ENCODE measurements at regions not wholly inside any gene's neighbourhood (a gene's known extent, or its start where the extent isn't known, plus 50 kb on each side); places are given as distances from the start of the nearest gene placed in this dataset.

GRCh38 chrX:121114691-121115090 lies 67.3 kb downstream of the GLUD2 start:
- peaks cover 5% of the 10 kb centered on the region for H3K4me1 Mint-ChIP-seq (ENCODE audit: low read depth)
- no peaks in the 10 kb centered on the region for H3K27me3 Mint-ChIP-seq (ENCODE audit: low read depth)
- H3K9me3 Mint-ChIP-seq (ENCODE audit: low read depth): peaks cover 3% of the 10 kb centered on the region
- H3K4me3 Mint-ChIP-seq (ENCODE audit: unreplicated experiment): no peak overlapping the region
- no peak overlapping the region for H3K27ac Mint-ChIP-seq (ENCODE audit: unreplicated experiment)
- DNase-seq (ENCODE audit: low spot score): no peak
- no peaks in the 10 kb centered on the region for H3K36me3 Mint-ChIP-seq (ENCODE audit: low read depth)
- TF ChIP-seq CTCF (IDR thresholded peaks at IDR 0.05): no peak

GRCh38 chrX:121120690-121121605 lies 73.5 kb downstream of the GLUD2 start:
- Mint-ChIP-seq H3K4me1 (ENCODE audit: low read depth) (peaks cover 5% of the 10 kb centered on the region), H3K27me3 (ENCODE audit: low read depth) (no peaks in the 10 kb centered on the region), H3K36me3 (ENCODE audit: low read depth) (no peaks in the 10 kb centered on the region), H3K9me3 (ENCODE audit: low read depth) (peaks cover 9% of the 10 kb centered on the region), H3K27ac (ENCODE audit: unreplicated experiment) (no peak overlapping the region), H3K4me3 (ENCODE audit: unreplicated experiment) (no peak overlapping the region)
- DNase-seq (ENCODE audit: low spot score): no peak
- no peak for TF ChIP-seq CTCF (IDR thresholded peaks at IDR 0.05)

- Mint-ChIP-seq H3K9me3 (ENCODE audit: low read depth) (peaks cover 9% of the 10 kb centered on the region), H3K36me3 (ENCODE audit: low read depth) (no peaks in the 10 kb centered on the region), H3K4me3 (ENCODE audit: unreplicated experiment) (no peak overlapping the region), H3K27me3 (ENCODE audit: low read depth) (no peaks in the 10 kb centered on the region), H3K27ac (ENCODE audit: unreplicated experiment) (no peak overlapping the region), H3K4me1 (ENCODE audit: low read depth) (peaks cover 5% of the 10 kb centered on the region)
- TF ChIP-seq CTCF (IDR thresholded peaks at IDR 0.05): no peak
- DNase-seq (ENCODE audit: low spot score): no peak
Observed at GRCh38 chrX:121122332-121122731, 74.9 kb downstream of the GLUD2 start.

- Mint-ChIP-seq H3K27ac (ENCODE audit: unreplicated experiment) (no peak overlapping the region), H3K4me3 (ENCODE audit: unreplicated experiment) (no peak overlapping the region), H3K9me3 (ENCODE audit: low read depth) (peaks cover 3% of the 10 kb centered on the region), H3K4me1 (ENCODE audit: low read depth) (no peaks in the 10 kb centered on the region), H3K27me3 (ENCODE audit: low read depth) (no peaks in the 10 kb centered on the region), H3K36me3 (ENCODE audit: low read depth) (no peaks in the 10 kb centered on the region)
- DNase-seq (ENCODE audit: low spot score): no peak
- no peak for TF ChIP-seq CTCF (IDR thresholded peaks at IDR 0.05)
Observed at GRCh38 chrX:121128925-121129877, 81.8 kb downstream of the GLUD2 start.

GRCh38 chrX:121132675-121133074 lies 85.3 kb downstream of the GLUD2 start:
- no peak overlapping the region for H3K27ac Mint-ChIP-seq (ENCODE audit: unreplicated experiment)
- DNase-seq (ENCODE audit: low spot score): no peak
- H3K4me1 Mint-ChIP-seq (ENCODE audit: low read depth): no peaks in the 10 kb centered on the region
- H3K4me3 Mint-ChIP-seq (ENCODE audit: unreplicated experiment): no peak overlapping the region
- no peaks in the 10 kb centered on the region for H3K9me3 Mint-ChIP-seq (ENCODE audit: low read depth)
- no peaks in the 10 kb centered on the region for H3K27me3 Mint-ChIP-seq (ENCODE audit: low read depth)
- no peak for TF ChIP-seq CTCF (IDR thresholded peaks at IDR 0.05)
- no peaks in the 10 kb centered on the region for H3K36me3 Mint-ChIP-seq (ENCODE audit: low read depth)
